ENCODE measurements at regions not wholly inside any gene's neighbourhood (a gene's known extent, or its start where the extent isn't known, plus 50 kb on each side); places are given as distances from the start of the nearest gene placed in this dataset.

DNA sequence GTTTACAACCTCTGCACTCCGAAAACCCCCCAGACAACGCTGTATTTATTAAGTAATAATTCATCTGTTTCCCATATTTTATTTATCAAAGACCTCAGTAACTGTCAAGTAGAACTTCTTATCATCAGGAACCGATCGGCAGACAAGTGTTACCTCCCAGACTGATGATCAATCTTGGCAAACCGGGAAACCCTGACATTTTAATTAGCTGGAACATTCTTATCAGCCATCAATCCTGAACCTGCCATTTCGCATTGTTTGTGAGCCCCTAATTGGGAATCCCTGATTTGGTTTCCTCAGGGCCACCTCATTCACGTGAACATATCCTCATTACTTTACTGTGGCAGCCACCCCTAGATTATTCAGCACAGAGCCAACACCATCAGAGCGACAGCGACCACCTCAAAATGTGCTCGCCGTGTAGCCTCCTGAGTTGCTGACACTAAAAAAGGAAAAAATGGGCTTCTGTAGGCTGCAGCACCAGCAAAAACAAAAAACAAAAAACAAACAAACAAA, 93.6 kb upstream of the SDK1 start:
- TF ChIP-seq POLR2A (IDR thresholded peaks at IDR 0.05) (no peak), CTCF (IDR thresholded peaks at IDR 0.05) (no peak)
